ENCODE measurements at regions not wholly inside any gene's neighbourhood (a gene's known extent, or its start where the extent isn't known, plus 50 kb on each side); places are given as distances from the start of the nearest gene placed in this dataset.

DNA sequence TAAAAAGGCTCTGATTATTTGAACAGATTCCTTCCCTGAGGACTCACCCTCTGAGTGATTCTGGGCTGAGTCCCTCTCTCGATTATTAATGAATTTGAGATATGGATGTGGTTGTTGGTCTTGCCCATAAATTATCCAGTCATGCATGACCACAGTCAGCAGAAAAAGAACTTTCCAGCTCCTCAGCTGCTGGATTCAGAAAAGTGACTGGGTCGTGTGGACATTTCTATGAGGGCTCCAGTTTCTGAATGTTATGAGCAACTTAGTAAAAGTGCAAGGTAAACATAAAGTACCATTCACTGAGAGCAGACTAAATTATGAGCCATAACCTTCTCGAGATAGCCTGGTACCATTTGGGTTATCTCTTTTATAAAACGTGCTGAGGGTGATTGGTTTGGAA is 100.1 kb upstream of the CLDN10 start:
- no peak for TF ChIP-seq EZH2 (IDR thresholded peaks at IDR 0.05)
- TF ChIP-seq POLR2AphosphoS5 (IDR thresholded peaks at IDR 0.05; ENCODE audit: borderline replicate concordance, low read depth, low read length): no peak
- TF ChIP-seq FOXP2 (optimal IDR thresholded peaks at IDR 0.05; ENCODE audit: control extremely low read depth, extremely low read length, insufficient read depth): no peak

Data from SK-N-MC (cell line).